Endothelial cell (in vitro differentiated cells): ENCODE measurements at regions not wholly inside any gene's neighbourhood (a gene's known extent, or its start where the extent isn't known, plus 50 kb on each side); places are given as distances from the start of the nearest gene placed in this dataset.

Experiments used
- DNase-seq: peaks from one replicate; pipeline ENCODE4 v3.0.0; 2021; ENCODE audit warnings: low spot score
- H3K27ac Mint-ChIP-seq: one replicate; pipeline ENCODE4 v1.8.0; 2021; ENCODE audit warnings: mixed read lengths, inconsistent platforms; ENCODE audit not compliant: unreplicated experiment
- H3K27me3 Mint-ChIP-seq: one replicate; pipeline ENCODE4 v1.8.0; 2021; ENCODE audit warnings: mild to moderate bottlenecking, moderate library complexity, mixed read lengths, inconsistent platforms; ENCODE audit not compliant: unreplicated experiment
- H3K36me3 Mint-ChIP-seq: one replicate; pipeline ENCODE4 v1.8.0; 2021; ENCODE audit warnings: mild to moderate bottlenecking, low read depth, mixed read lengths, inconsistent platforms; ENCODE audit not compliant: unreplicated experiment
- H3K4me1 Mint-ChIP-seq: one replicate; pipeline ENCODE4 v1.8.0; 2021; ENCODE audit warnings: mild to moderate bottlenecking, mixed read lengths, inconsistent platforms; ENCODE audit not compliant: unreplicated experiment
- H3K4me3 Mint-ChIP-seq: one replicate; pipeline ENCODE4 v1.8.0; 2021; ENCODE audit warnings: mild to moderate bottlenecking, mixed read lengths, inconsistent platforms; ENCODE audit not compliant: unreplicated experiment
- H3K9me3 Mint-ChIP-seq: one replicate; pipeline ENCODE4 v1.8.0; 2021; ENCODE audit warnings: mixed read lengths, inconsistent platforms; ENCODE audit not compliant: unreplicated experiment
- TF ChIP-seq, protein P1 (sequence below): fragments of 200-600 bp; sonication (generic); IDR thresholded peaks from one replicate; pipeline ENCODE4 v1.5.0; 2021; ENCODE audit warnings: antibody characterized with exemption; ENCODE audit not compliant: unreplicated experiment

DNA sequence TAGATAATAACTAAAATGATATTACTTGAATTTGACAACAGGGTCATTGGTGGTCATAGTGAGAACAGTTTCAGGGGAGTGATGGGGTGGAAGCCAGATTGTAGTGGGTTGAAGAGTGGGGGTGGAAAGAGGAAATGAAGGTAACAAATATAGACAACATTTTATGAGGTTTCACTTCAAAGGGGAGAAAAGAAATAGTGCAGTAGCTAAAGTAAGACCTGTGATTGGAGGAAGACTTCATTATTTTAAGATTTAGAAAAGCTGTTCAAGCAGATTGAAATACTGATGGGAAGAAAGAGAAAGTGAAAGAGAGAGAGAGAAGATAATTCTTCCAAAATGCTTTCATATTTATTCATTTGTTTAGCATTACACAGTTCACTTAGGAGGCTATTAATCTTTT, 52.0 kb upstream of the KCNA3 start:
- Mint-ChIP-seq H3K27ac (no peak overlapping the region), H3K36me3 (no peaks in the 10 kb centered on the region), H3K4me1 (no peaks in the 10 kb centered on the region), H3K9me3 (no peaks in the 10 kb centered on the region), H3K27me3 (no peaks in the 10 kb centered on the region), H3K4me3 (no peak overlapping the region)
- TF ChIP-seq, protein P1, sequence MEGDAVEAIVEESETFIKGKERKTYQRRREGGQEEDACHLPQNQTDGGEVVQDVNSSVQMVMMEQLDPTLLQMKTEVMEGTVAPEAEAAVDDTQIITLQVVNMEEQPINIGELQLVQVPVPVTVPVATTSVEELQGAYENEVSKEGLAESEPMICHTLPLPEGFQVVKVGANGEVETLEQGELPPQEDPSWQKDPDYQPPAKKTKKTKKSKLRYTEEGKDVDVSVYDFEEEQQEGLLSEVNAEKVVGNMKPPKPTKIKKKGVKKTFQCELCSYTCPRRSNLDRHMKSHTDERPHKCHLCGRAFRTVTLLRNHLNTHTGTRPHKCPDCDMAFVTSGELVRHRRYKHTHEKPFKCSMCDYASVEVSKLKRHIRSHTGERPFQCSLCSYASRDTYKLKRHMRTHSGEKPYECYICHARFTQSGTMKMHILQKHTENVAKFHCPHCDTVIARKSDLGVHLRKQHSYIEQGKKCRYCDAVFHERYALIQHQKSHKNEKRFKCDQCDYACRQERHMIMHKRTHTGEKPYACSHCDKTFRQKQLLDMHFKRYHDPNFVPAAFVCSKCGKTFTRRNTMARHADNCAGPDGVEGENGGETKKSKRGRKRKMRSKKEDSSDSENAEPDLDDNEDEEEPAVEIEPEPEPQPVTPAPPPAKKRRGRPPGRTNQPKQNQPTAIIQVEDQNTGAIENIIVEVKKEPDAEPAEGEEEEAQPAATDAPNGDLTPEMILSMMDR: no peak
- DNase-seq: no peak
